ENCODE measurements at regions not wholly inside any gene's neighbourhood (a gene's known extent, or its start where the extent isn't known, plus 50 kb on each side); places are given as distances from the start of the nearest gene placed in this dataset.
A peak's percentile ranks its signal among the peaks of the same experiment; 100 is the strongest.

- Mint-ChIP-seq H3K36me3 (peaks cover 0 to 8% of the 10 kb centered on the region in 2 donors), H3K4me1 (peaks cover 7% of the 10 kb centered on the region in 2 donors), H3K27me3 (no peaks in the 10 kb centered on the region), H3K9me3 (peaks cover 4 to 6% of the 10 kb centered on the region in 2 donors), H3K27ac (no peak overlapping the region), H3K4me3 (no peak overlapping the region)
- DNase-seq: no peak
- ATAC-seq (replicated peaks): no peak
These were observed 895.9 kb downstream of the TLE4 start for GRCh38 chr9:80467632-80468031.

GRCh38 chr9:80465556-80465955 lies 893.8 kb downstream of the TLE4 start:
- no peak overlapping the region for H3K27ac Mint-ChIP-seq
- H3K4me1 Mint-ChIP-seq: peaks cover 4 to 7% of the 10 kb centered on the region in 2 donors
- ATAC-seq (replicated peaks): no peak

GRCh38 chr9:80449513-80449912 lies 877.7 kb downstream of the TLE4 start:
- peaks cover 0 to 1% of the 10 kb centered on the region in 2 donors for H3K4me1 Mint-ChIP-seq
- ATAC-seq (replicated peaks): no peak
- no peak overlapping the region for H3K27ac Mint-ChIP-seq
- H3K4me3 Mint-ChIP-seq: no peak overlapping the region
- H3K36me3 Mint-ChIP-seq: peaks cover 9 to 34% of the 10 kb centered on the region in 2 donors
- H3K9me3 Mint-ChIP-seq: peaks cover 11 to 12% of the 10 kb centered on the region in 2 donors
- no peaks in the 10 kb centered on the region for H3K27me3 Mint-ChIP-seq
- DNase-seq: no peak

More at GRCh38 chr9:80465556-80465955, 893.8 kb downstream of the TLE4 start:
- no peak for DNase-seq
- Mint-ChIP-seq H3K9me3 (peaks cover 4 to 8% of the 10 kb centered on the region in 2 donors), H3K4me3 (no peak overlapping the region), H3K36me3 (peaks cover 0 to 14% of the 10 kb centered on the region in 2 donors), H3K27me3 (no peaks in the 10 kb centered on the region)

GRCh38 chr9:80448996-80449395 lies 877.2 kb downstream of the TLE4 start:
- Mint-ChIP-seq H3K27ac (no peak overlapping the region), H3K27me3 (no peaks in the 10 kb centered on the region), H3K4me3 (no peak overlapping the region), H3K9me3 (peaks cover 11 to 12% of the 10 kb centered on the region in 2 donors), H3K36me3 (peaks cover 9 to 34% of the 10 kb centered on the region in 2 donors), H3K4me1 (peaks cover 0 to 1% of the 10 kb centered on the region in 2 donors)
- no peak for ATAC-seq (replicated peaks)
- DNase-seq: no peak

- H3K36me3 Mint-ChIP-seq: peaks cover 8 to 26% of the 10 kb centered on the region in 2 donors
- ATAC-seq (replicated peaks) (no peak), DNase-seq (no peak)
- H3K9me3 Mint-ChIP-seq: peaks cover 5 to 12% of the 10 kb centered on the region in 2 donors
- peaks cover 0 to 1% of the 10 kb centered on the region in 2 donors for H3K4me1 Mint-ChIP-seq
- H3K27me3 Mint-ChIP-seq: no peaks in the 10 kb centered on the region
- H3K4me3 Mint-ChIP-seq: no peak overlapping the region
- no peak overlapping the region for H3K27ac Mint-ChIP-seq
These were observed 876.1 kb downstream of the TLE4 start for GRCh38 chr9:80447876-80448275.

- H3K36me3 Mint-ChIP-seq: peaks cover 0 to 5% of the 10 kb centered on the region in 2 donors
- ATAC-seq (replicated peaks) (peak; percentile 52 to 84), DNase-seq (peak; percentile 3)
- no peaks in the 10 kb centered on the region for H3K9me3 Mint-ChIP-seq
- no peak overlapping the region for H3K4me3 Mint-ChIP-seq
- H3K27ac Mint-ChIP-seq: peak overlapping the region; percentile 25
- no peaks in the 10 kb centered on the region for H3K4me1 Mint-ChIP-seq
- H3K27me3 Mint-ChIP-seq: no peaks in the 10 kb centered on the region
These were observed 869.0 kb downstream of the TLE4 start for GRCh38 chr9:80440724-80441123.

GRCh38 chr9:80437825-80438224 lies 866.1 kb downstream of the TLE4 start:
- DNase-seq (no peak), ATAC-seq (replicated peaks) (no peak)
- Mint-ChIP-seq H3K27ac (no peak overlapping the region), H3K9me3 (peaks cover 0 to 2% of the 10 kb centered on the region in 2 donors), H3K27me3 (no peaks in the 10 kb centered on the region), H3K4me1 (no peaks in the 10 kb centered on the region), H3K36me3 (no peaks in the 10 kb centered on the region), H3K4me3 (no peak overlapping the region)

GRCh38 chr9:80437091-80437640 lies 865.4 kb downstream of the TLE4 start:
- H3K36me3 Mint-ChIP-seq: no peaks in the 10 kb centered on the region
- no peaks in the 10 kb centered on the region for H3K4me1 Mint-ChIP-seq
- peaks cover 0 to 2% of the 10 kb centered on the region in 2 donors for H3K9me3 Mint-ChIP-seq
- no peak overlapping the region for H3K4me3 Mint-ChIP-seq
- no peak for DNase-seq
- H3K27me3 Mint-ChIP-seq: no peaks in the 10 kb centered on the region
- no peak overlapping the region for H3K27ac Mint-ChIP-seq
- no peak for ATAC-seq (replicated peaks)

GRCh38 chr9:80435591-80435990 lies 863.8 kb downstream of the TLE4 start:
- DNase-seq (no peak), ATAC-seq (replicated peaks) (no peak)
- Mint-ChIP-seq H3K27ac (no peak overlapping the region), H3K27me3 (no peaks in the 10 kb centered on the region), H3K4me3 (no peak overlapping the region), H3K36me3 (peaks cover 1% of the 10 kb centered on the region in 2 donors), H3K9me3 (peaks cover 2% of the 10 kb centered on the region in 2 donors), H3K4me1 (peaks cover 0 to 1% of the 10 kb centered on the region in 2 donors)

- ATAC-seq (replicated peaks): no peak
These were observed 855.2 kb downstream of the TLE4 start for GRCh38 chr9:80426992-80427391.

GRCh38 chr9:80417211-80417773 lies 845.5 kb downstream of the TLE4 start:
- H3K36me3 Mint-ChIP-seq: peaks cover 18 to 39% of the 10 kb centered on the region in 2 donors
- H3K27me3 Mint-ChIP-seq: peaks cover 0 to 5% of the 10 kb centered on the region in 2 donors
- DNase-seq (no peak), ATAC-seq (replicated peaks) (no peak)
- no peaks in the 10 kb centered on the region for H3K4me1 Mint-ChIP-seq
- H3K9me3 Mint-ChIP-seq: peaks cover 28 to 37% of the 10 kb centered on the region in 2 donors
- H3K4me3 Mint-ChIP-seq: no peak overlapping the region
- no peak overlapping the region for H3K27ac Mint-ChIP-seq

More at GRCh38 chr9:80426992-80427391, 855.2 kb downstream of the TLE4 start:
- Mint-ChIP-seq H3K4me3 (no peak overlapping the region), H3K27ac (no peak overlapping the region), H3K9me3 (peaks cover 4 to 9% of the 10 kb centered on the region in 2 donors), H3K4me1 (peaks cover 6% of the 10 kb centered on the region in 2 donors), H3K27me3 (no peaks in the 10 kb centered on the region), H3K36me3 (peaks cover 1 to 14% of the 10 kb centered on the region in 2 donors)
- DNase-seq: no peak

- DNase-seq (peak; percentile 15), ATAC-seq (replicated peaks) (peak; percentile 73 to 94)
- peaks cover 7 to 19% of the 10 kb centered on the region in 2 donors for H3K9me3 Mint-ChIP-seq
- H3K4me3 Mint-ChIP-seq: peak overlapping the region; percentile 41 to 42
- H3K4me1 Mint-ChIP-seq: peaks cover 13 to 21% of the 10 kb centered on the region in 2 donors
- H3K36me3 Mint-ChIP-seq: peaks cover 4 to 14% of the 10 kb centered on the region in 2 donors
- no peaks in the 10 kb centered on the region for H3K27me3 Mint-ChIP-seq
- no peak overlapping the region for H3K27ac Mint-ChIP-seq
These were observed 838.3 kb downstream of the TLE4 start for GRCh38 chr9:80410106-80410505.

GRCh38 chr9:80407220-80407619 lies 835.5 kb downstream of the TLE4 start:
- Mint-ChIP-seq H3K27me3 (no peaks in the 10 kb centered on the region), H3K4me3 (no peak overlapping the region), H3K27ac (no peak overlapping the region), H3K9me3 (peaks cover 7 to 14% of the 10 kb centered on the region in 2 donors), H3K4me1 (peaks cover 13 to 21% of the 10 kb centered on the region in 2 donors), H3K36me3 (peaks cover 4 to 14% of the 10 kb centered on the region in 2 donors)
- no peak for DNase-seq
- no peak for ATAC-seq (replicated peaks)

- Mint-ChIP-seq H3K9me3 (peaks cover under 1 to 3% of the 10 kb centered on the region in 2 donors), H3K4me3 (no peak overlapping the region), H3K4me1 (peaks cover 0 to 2% of the 10 kb centered on the region in 2 donors), H3K27me3 (no peaks in the 10 kb centered on the region), H3K27ac (no peak overlapping the region), H3K36me3 (peaks cover 0 to 6% of the 10 kb centered on the region in 2 donors)
- ATAC-seq (replicated peaks) (no peak), DNase-seq (no peak)
These were observed 829.5 kb downstream of the TLE4 start for GRCh38 chr9:80401243-80401642.

GRCh38 chr9:80400624-80401230 lies 829.0 kb downstream of the TLE4 start:
- peaks cover 0 to 1% of the 10 kb centered on the region in 2 donors for H3K9me3 Mint-ChIP-seq
- ATAC-seq (replicated peaks): no peak
- no peak overlapping the region for H3K27ac Mint-ChIP-seq
- H3K4me1 Mint-ChIP-seq: peaks cover 0 to 2% of the 10 kb centered on the region in 2 donors
- no peak overlapping the region for H3K4me3 Mint-ChIP-seq
- H3K27me3 Mint-ChIP-seq: no peaks in the 10 kb centered on the region
- H3K36me3 Mint-ChIP-seq: peaks cover 0 to 6% of the 10 kb centered on the region in 2 donors
- no peak for DNase-seq
